Common myeloid progenitor, CD34-positive (primary cell): ENCODE measurements at regions not wholly inside any gene's neighbourhood (a gene's known extent, or its start where the extent isn't known, plus 50 kb on each side); places are given as distances from the start of the nearest gene placed in this dataset.

Experiments used
- CTCF ChIA-PET: fragments of 350-600 bp; sonication (Branson Sonifier 250); formaldehyde crosslinking; loops from one replicate; lab custom pipeline; 2021; ENCODE audit warnings: antibody characterized with exemption; lab: Charles Lee
- POLR2A ChIA-PET: fragments of 350-600 bp; sonication (Branson Sonifier 250); formaldehyde crosslinking; loops from one replicate; lab custom pipeline; 2021; ENCODE audit warnings: antibody characterized with exemption; lab: Charles Lee
- DNase-seq, 3 donors: peaks; one replicate each; pipeline versions ENCODE4 v3.0.0 to v3.0.0-alpha.2; 2013
- H3K27ac ChIP-seq, 2 experiments: 1 replicate in 1 of 2; 2 replicates in 1 of 2; pipeline ENCODE4 v1.7.0; 2013; ENCODE audit warnings: inconsistent platforms in 2 of 2, low read length in 2 of 2, mild to moderate bottlenecking in 2 of 2, low read depth in 1 of 2, moderate library complexity in 1 of 2; ENCODE audit not compliant: severe bottlenecking in 2 of 2, insufficient read depth in 1 of 2, poor library complexity in 1 of 2
- H3K27me3 ChIP-seq, 5 experiments: replicated peaks in 2 of 5; 1 replicate in 3 of 5; 2 replicates in 2 of 5; pipeline versions ENCODE4 v1.6.1 to v1.7.0; 2013; ENCODE audit warnings: low read length in 4 of 5, mild to moderate bottlenecking in 2 of 5, moderate library complexity in 2 of 5, inconsistent platforms in 1 of 5; ENCODE audit not compliant: insufficient read depth in 5 of 5, control insufficient read depth in 4 of 5
- H3K36me3 ChIP-seq, 4 experiments: 1 replicate in 2 of 4; 2 replicates in 2 of 4; pipeline versions ENCODE4 v1.6.1 to v1.7.0; 2013; ENCODE audit warnings: low read length in 3 of 4, control low read depth in 1 of 4, mild to moderate bottlenecking in 1 of 4; ENCODE audit not compliant: control insufficient read depth in 4 of 4, insufficient read depth in 4 of 4
- H3K4me1 ChIP-seq, 4 experiments: 1 replicate in 3 of 4; 2 replicates in 1 of 4; pipeline versions ENCODE4 v1.6.1 to v1.7.1; 2013; ENCODE audit warnings: low read length in 3 of 4, mild to moderate bottlenecking in 3 of 4, control low read depth in 1 of 4, inconsistent platforms in 1 of 4, moderate library complexity in 1 of 4; ENCODE audit not compliant: control insufficient read depth in 4 of 4, insufficient read depth in 4 of 4; ENCODE audit errors: control extremely low read depth in 1 of 4
- H3K4me3 ChIP-seq, 7 experiments: 1 replicate in 4 of 7; 2 replicates in 3 of 7; pipeline versions ENCODE4 v1.5.1 to v1.7.0; 2013; ENCODE audit warnings: mild to moderate bottlenecking in 7 of 7, low read length in 6 of 7, moderate library complexity in 6 of 7, inconsistent platforms in 2 of 7, low read depth in 2 of 7, control low read depth in 1 of 7; ENCODE audit not compliant: insufficient read depth in 4 of 7, control insufficient read depth in 1 of 7; ENCODE audit errors: extremely low read depth in 1 of 7
- H3K9me3 ChIP-seq, 5 experiments: 1 replicate in 4 of 5; 2 replicates in 1 of 5; pipeline versions ENCODE4 v1.6.1 to v1.7.1; 2013; ENCODE audit warnings: low read length in 4 of 5, mild to moderate bottlenecking in 2 of 5, inconsistent platforms in 1 of 5, low read depth in 1 of 5, moderate library complexity in 1 of 5; ENCODE audit not compliant: control insufficient read depth in 4 of 5, insufficient read depth in 2 of 5; ENCODE audit errors: control extremely low read depth in 1 of 5
- WGBS: methylation state at CpG from one replicate; pipeline ENCODE4 v1.1.5; 2013; ENCODE audit not compliant: insufficient coverage; 5-methylcytosine and 5-hydroxymethylcytosine counted together

DNA sequence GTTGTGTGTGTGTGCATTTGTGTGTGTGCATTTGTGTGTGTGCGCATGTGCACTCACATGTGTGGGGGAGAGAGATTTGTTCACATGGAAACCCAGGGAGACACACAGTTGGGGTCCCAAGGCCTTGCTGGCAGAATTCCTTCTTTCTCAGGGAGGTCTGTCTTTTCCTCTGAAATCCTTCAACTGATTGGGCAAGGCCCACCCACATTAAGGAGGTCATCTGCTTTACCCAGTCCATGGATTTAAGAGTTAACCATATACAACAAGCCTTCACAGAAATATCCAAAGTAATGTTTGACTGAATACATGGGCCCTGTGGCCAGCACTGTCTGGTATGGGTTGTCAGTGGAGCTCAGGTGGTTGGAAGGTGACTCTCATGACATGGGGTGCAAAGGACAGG, 641.4 kb downstream of the BRD1 start:
- Histone ChIP-seq H3K4me1 (no peaks in the 10 kb centered on the region), H3K36me3 (no peaks in the 10 kb centered on the region), H3K27me3 (peaks cover 0 to 4% (median 0%) of the 10 kb centered on the region in 5 experiments), H3K4me3 (no peak overlapping the region), H3K27ac (no peak overlapping the region), H3K9me3 (peaks cover 0 to 1% (median 0%) of the 10 kb centered on the region in 5 experiments)
- DNase-seq: no peak
- no CpG with 5 or more reads among the region's 1 CpG for WGBS
- ChIA-PET POLR2A (no interaction called here), CTCF (no interaction called here)

DNA sequence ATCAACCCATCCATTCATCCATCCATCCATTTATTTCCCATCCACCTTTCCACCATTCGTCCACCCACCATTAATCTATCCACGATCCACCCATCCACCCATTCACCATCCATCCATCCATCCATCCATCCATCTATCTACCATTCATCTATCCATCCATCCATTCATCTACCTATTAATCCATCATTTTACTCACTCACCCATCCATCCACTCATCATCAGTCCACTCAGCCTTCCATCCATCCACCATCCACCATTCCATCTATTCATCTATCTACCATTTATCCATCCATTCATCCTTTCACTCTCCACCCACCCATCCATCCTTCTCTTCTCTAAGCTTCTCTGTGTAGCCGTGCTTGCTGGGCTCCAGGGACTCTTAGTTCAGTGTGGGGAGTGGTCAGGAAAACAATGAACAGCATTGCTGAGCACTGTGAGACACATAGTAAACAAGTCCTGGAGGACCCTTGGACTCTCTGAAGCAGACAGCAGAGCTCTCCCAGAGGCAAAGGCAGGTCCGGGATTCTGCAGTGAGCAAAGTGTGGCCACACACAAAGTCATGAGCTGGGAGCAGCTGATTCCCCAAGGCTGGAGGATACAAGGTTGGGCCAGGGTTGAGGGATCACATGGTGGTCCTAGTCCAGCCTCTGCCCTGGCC, 642.2 kb downstream of the BRD1 start:
- ChIA-PET CTCF (no interaction called here), POLR2A (no interaction called here)
- Histone ChIP-seq H3K27me3 (peaks cover 0 to 3% (median 0%) of the 10 kb centered on the region in 5 experiments), H3K4me1 (no peaks in the 10 kb centered on the region), H3K36me3 (no peaks in the 10 kb centered on the region), H3K27ac (no peak overlapping the region), H3K4me3 (no peak overlapping the region), H3K9me3 (peaks cover 0 to 1% (median 0%) of the 10 kb centered on the region in 5 experiments)
- no peak for DNase-seq
- 91% methylated on average over 3 of the region's 4 CpGs for WGBS

DNA sequence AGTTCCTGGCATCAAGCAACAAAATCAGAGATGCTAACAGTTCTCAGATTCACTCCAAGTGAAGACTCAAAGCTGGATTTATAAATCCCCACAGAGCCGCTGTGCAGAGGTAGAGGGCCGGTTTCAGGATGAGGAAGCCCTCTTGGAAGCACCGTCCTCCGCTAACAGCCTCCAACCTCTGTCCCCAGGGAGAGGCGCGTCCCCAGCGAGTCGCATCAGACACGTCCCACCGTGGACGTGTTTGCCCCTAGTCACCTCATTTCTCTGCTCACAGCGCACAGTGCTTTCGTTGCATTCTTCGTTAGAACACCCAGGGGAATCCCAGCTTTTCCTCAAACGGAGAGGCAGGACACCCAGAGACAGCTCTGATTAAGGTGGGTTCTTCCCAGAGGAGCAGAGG, 642.9 kb downstream of the BRD1 start:
- POLR2A ChIA-PET: no interaction called here
- H3K27me3 ChIP-seq: peaks cover 0 to 3% (median 0%) of the 10 kb centered on the region in 5 experiments

DNA sequence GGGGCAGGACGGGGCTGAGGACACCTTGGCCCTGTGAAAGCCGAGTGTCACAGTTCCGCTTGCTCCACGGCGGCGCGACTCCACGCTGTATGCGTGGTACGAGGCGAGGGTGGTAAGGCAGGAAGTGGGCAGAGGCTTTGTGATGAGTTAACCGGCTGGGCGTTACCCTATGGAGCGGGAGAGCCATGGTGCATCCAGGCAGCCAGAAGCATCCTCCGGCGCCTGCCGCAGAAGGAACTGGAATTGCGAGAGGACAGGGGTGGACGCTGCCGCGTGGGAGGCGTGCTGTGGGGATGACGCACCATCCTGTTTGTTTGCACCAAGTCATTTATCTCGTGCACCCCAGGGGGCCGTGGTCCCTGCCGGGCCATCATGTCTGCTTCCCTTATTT, 643.9 kb downstream of the BRD1 start:
- no peak overlapping the region for H3K4me3 ChIP-seq
- peaks cover 0 to 3% (median 0%) of the 10 kb centered on the region in 5 experiments for H3K27me3 ChIP-seq
- H3K27ac ChIP-seq: no peak overlapping the region
- no peaks in the 10 kb centered on the region for H3K36me3 ChIP-seq
- no peak for DNase-seq
- H3K4me1 ChIP-seq: no peaks in the 10 kb centered on the region
- CTCF ChIA-PET: no interaction called here
- POLR2A ChIA-PET: no interaction called here
- peaks cover 0 to 1% (median 0%) of the 10 kb centered on the region in 5 experiments for H3K9me3 ChIP-seq
- whole genome bisulfite sequencing: 84% methylated on average over 23 of the region's 26 CpGs

More for the DNA sequence above, 642.9 kb downstream of the BRD1 start:
- WGBS: 93% methylated on average over 15 of the region's 15 CpGs
- Histone ChIP-seq H3K27ac (no peak overlapping the region), H3K4me1 (no peaks in the 10 kb centered on the region), H3K9me3 (peaks cover 0 to 1% (median 0%) of the 10 kb centered on the region in 5 experiments), H3K4me3 (no peak overlapping the region), H3K36me3 (no peaks in the 10 kb centered on the region)
- CTCF ChIA-PET: no interaction called here
- DNase-seq: no peak

DNA sequence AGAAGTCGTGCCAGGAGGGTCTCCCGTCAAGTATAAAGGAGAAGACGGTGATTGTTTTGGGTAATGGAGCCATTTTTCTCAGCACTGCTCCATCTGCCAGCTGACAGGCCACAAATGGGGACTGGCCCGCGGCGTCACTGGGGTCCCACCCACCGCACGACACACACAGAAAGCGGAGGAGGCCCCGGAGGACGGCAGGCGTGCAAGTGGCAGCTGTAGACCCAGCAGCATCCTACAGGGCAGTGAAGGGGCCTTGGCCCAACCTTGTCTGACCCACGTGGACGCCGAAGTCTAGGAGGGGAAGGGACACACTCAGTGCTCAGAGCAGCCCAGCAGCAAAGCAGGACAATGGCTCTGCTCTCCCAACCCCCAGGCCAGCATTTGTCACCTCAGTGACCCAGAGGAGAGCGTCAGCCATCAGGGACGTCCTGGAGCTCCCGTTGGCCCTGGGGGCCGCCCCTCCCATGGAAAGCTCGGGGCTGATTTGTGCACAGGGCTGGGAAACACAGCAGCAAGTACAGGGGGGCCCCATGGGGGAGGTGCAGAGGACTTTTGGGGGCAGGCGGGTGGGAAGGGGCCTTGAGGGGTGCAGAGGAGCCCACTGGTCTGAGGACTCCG, 644.4 kb downstream of the BRD1 start:
- peaks cover 0 to 1% (median 0%) of the 10 kb centered on the region in 5 experiments for H3K9me3 ChIP-seq
- 81% methylated on average over 20 of the region's 22 CpGs for WGBS

DNA sequence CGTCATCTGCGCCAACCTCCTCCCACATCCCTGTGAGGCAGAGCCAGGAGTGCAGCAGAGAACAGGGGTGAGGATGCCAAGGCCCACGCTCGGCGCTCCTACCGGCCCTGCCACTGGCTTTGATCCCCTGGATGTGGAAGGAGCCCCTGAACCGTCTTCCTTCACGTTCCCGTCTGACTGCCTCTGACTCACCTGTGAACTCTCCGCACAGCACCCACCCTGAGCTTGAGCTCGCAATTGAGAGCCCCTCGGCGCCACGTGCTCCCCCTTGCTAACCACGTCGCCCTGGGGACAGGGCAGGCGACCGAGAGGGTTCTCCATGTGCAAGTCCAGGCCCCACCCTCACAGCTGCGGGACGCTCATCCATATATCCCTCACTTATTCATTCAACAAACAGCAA, 645.3 kb downstream of the BRD1 start:
- 91% methylated on average over 20 of the region's 20 CpGs for WGBS
- ChIA-PET POLR2A (no interaction called here), CTCF (no interaction called here)
- DNase-seq: no peak
- H3K27ac ChIP-seq: no peak overlapping the region
- peaks cover 0 to 3% (median 0%) of the 10 kb centered on the region in 5 experiments for H3K27me3 ChIP-seq
- H3K4me3 ChIP-seq: no peak overlapping the region
- H3K4me1 ChIP-seq: no peaks in the 10 kb centered on the region
- no peaks in the 10 kb centered on the region for H3K36me3 ChIP-seq
- H3K9me3 ChIP-seq: no peaks in the 10 kb centered on the region

More for the DNA sequence above, 644.4 kb downstream of the BRD1 start:
- POLR2A ChIA-PET: no interaction called here
- peaks cover 0 to 3% (median 0%) of the 10 kb centered on the region in 5 experiments for H3K27me3 ChIP-seq
- H3K4me3 ChIP-seq: no peak overlapping the region
- CTCF ChIA-PET: no interaction called here
- no peak overlapping the region for H3K27ac ChIP-seq
- H3K36me3 ChIP-seq: no peaks in the 10 kb centered on the region
- H3K4me1 ChIP-seq: no peaks in the 10 kb centered on the region
- no peak for DNase-seq

DNA sequence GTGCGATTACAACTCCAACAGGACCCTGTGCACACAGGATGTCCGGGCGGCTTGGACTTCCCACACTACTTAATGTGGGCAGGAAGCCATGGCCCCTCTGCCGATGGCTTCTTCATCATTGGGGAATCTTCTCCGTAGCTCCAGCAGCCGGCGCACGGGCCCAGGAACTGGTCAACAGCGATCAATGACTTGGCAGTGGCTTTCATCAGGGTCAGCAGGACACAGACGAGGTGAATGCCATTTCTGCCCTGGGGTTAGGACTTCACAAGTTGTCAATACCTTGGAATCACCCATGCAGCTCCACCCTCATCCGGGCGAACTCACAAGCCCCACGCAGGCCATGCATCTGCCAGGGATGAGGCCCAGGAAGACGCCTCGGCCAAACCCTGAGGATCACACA, 645.7 kb downstream of the BRD1 start:
- no peaks in the 10 kb centered on the region for H3K9me3 ChIP-seq

More for the DNA sequence above, 645.7 kb downstream of the BRD1 start:
- peaks cover 0 to 3% (median 0%) of the 10 kb centered on the region in 5 experiments for H3K27me3 ChIP-seq
- H3K36me3 ChIP-seq: no peaks in the 10 kb centered on the region
- POLR2A ChIA-PET: no interaction called here
- DNase-seq: no peak
- 95% methylated on average over 14 of the region's 15 CpGs for WGBS
- no peak overlapping the region for H3K4me3 ChIP-seq
- CTCF ChIA-PET: no interaction called here
- no peak overlapping the region for H3K27ac ChIP-seq
- H3K4me1 ChIP-seq: no peaks in the 10 kb centered on the region
